AG09319 (cell line): ENCODE measurements at regions not wholly inside any gene's neighbourhood (a gene's known extent, or its start where the extent isn't known, plus 50 kb on each side); places are given as distances from the start of the nearest gene placed in this dataset.

Source experiments
- DNase-seq: peaks from one replicate; pipeline ENCODE4 v3.0.0-alpha.2; 2010; ENCODE audit warnings: low read depth; ENCODE audit errors: extremely low read depth
- CTCF ChIP-seq: IDR thresholded peaks from 2 replicates; pipeline ENCODE4 v1.5.1; 2011; ENCODE audit warnings: low read depth, mild to moderate bottlenecking, inconsistent platforms, low read length, moderate library complexity

DNA sequence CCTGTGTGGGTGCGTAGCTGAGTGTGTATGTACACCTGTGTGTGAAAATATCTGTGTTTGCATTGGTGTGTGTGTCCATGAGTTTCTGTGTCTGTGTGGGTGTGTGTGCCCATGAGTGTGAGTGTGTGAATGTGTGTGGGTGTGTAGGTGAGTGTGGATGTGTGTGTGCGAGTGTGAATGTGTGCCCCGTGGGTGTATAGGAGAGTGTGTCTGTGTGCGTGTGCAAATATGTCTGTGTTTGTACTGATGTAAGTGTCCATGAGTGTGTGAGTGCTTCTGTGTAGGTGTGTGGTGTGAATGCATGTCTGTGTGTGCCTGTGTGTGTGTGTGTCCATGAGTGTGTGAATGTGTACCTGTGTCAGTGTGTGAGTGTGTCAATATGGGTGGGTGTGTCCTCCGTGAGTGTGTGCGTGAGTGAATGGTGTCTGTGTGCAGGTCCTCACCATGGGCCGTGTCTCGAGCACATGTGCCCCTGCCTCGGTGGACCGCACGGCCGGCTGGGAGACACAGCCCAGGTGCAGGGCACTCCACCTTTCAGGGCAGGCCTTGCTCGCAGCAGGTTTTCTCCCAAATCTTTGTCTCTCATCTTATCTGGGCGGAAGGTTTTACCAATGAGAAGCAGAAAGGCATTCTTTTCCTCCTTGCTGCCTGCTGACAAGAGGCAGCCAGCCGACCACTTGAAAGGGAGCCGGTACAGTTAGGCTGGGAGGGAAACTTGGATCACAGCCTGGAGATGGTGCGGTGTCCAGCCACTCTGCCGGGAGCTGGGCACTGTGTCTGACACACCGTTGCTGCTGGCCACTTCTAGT, 107.1 kb upstream of the FAM20C start:
- TF ChIP-seq CTCF, result no peak
- no peak for DNase-seq

GRCh38 chr7:85883-86515, 106.4 kb upstream of the FAM20C start:
- DNase-seq, result no peak
- TF ChIP-seq CTCF, result no peak

DNA sequence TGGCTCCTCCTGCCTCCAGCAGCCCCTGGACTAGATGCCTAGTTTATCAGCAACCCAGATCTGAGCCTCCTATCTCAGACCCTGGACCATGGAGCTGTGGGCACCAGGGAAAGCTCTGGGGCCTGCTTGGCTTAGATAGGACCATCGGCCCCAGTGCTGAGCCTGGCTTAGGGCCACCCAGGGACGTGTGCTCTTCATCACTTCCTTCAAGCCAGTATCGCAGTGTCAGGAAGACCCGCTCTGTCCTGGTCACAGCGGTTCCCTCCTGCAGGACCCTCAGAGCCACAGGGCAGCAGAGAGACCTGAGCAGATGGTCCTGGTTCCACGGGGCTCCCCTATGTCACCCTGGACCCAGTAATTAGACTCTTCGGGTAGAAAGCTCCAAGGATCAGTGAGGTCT, 105.7 kb upstream of the FAM20C start:
- no peak for DNase-seq
- no peak for TF ChIP-seq CTCF

GRCh38 chr7:87047-87446, 105.3 kb upstream of the FAM20C start:
- TF ChIP-seq CTCF, result no peak
- DNase-seq, result no peak

GRCh38 chr7:87671-88070, 104.7 kb upstream of the FAM20C start:
- TF ChIP-seq CTCF, result no peak

DNA sequence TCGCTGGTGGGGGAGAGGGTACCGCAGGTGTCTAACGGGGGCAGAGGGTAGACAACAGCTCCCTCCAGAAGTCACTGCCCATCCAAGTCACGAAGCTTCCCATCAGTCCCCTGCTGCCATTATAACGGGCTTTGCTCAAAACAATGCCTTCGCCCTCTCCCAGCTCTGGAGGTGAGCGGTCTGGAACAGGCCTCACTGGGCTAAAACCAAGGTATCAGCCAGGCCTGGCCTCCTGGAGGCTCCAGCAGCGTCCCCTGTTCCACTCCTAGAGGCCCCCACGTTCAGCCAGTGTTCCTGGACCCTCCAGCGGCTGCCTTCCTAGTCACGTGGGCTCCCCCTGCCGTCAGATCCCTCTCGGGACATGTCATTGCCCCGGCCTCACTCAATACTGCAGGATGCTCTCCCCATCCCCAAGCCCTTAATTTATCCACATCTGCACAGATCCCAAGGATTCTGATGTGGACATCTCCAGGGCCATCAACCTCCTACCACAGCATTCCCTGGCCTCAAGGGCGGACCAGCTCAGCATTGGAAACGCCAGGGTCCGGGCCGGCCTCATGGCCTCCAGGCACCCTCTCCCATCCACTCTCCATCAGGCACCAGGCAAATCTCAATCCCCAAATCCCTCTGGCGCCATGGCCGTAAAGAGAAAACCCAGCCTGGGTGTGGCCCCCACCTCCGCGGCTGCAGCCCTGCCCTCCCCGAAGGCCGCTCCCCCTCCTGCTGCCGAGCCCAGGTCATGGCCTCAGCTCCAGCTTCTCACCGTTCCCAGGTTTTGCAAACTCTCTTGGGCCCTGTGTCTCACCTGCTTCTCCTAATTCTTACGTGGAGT, 104.1 kb upstream of the FAM20C start:
- DNase-seq, result no peak
- TF ChIP-seq CTCF, result no peak; the same call in none of the 2 replicates

More at GRCh38 chr7:87671-88070, 104.7 kb upstream of the FAM20C start:
- no peak for DNase-seq

- TF ChIP-seq CTCF, result no peak
- no peak for DNase-seq
These were observed 103.5 kb upstream of the FAM20C start for GRCh38 chr7:88927-89231.
